SH-SY5Y (cell line): ENCODE measurements at regions not wholly inside any gene's neighbourhood (a gene's known extent, or its start where the extent isn't known, plus 50 kb on each side); places are given as distances from the start of the nearest gene placed in this dataset.

Experiments used
- GATA2 ChIP-seq: IDR thresholded peaks from 2 replicates; pipeline ENCODE4 v1.6.1; 2011; ENCODE audit warnings: mild to moderate bottlenecking, low read depth, low read length
- GATA3 ChIP-seq: IDR thresholded peaks from 2 replicates; pipeline ENCODE4 v1.6.1; 2011; ENCODE audit warnings: low read depth, mild to moderate bottlenecking, low read length, moderate library complexity

DNA sequence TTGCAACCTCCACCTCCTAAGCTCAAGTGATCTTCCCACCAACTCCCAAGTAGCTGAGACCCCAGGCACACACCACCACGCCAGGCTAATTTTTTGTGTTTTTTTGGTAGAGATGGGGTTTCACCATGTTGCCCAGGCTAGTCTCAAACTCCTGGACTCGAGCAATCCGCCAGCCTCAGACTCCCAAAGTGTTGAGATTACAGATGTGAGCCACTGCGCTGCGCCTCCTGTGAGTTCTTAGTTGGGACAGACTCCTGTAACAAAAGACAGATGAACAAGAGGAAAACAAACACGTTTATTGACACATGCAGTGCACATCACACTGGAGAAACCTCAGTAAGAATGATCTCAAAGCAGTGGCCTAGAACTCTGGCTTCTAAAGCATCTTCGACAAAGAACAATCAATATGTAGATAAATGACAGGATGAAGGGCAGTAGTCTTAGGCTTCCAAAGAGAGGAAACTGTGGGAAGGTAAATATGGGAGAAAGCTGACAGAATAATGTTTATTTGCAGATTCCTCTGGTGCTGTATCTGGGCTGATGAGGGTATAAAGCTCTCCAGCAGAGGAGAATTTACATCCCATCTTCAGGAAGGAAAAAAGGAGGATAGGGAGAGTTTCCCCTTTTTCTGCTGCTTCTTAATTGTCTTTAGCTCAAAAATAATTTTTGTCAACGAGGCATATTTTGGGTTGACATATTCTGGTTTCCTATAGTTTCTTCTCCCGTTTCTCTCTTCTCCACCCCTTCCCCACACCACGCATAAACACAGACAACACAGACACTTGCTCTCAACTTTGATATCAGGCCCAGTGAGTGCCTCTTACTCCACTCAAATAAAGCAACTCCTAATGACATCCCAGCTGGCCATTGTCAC is 84.7 kb upstream of the TNFAIP3 start:
- TF ChIP-seq GATA2: no peak
- TF ChIP-seq GATA3: no peak

DNA sequence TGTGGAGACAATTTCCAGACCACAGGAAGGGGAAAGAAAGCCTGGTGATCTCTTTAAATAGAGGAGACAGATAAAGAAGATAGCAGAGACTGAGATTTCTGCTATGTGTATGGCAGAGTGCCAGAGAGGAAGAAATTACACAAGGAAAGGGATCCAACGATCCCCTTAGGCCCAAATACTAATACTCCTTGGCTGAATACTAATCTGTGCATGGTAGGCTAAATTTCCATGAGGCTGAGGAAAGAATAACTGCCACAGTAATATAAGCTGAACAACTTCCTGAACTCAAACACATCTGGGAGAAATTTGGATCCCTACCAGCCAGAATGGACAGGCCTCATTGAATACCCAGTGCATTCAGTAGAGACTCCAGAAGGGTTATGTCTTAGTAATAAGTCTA is 83.3 kb upstream of the TNFAIP3 start:
- no peak for TF ChIP-seq GATA3
- no peak for TF ChIP-seq GATA2

DNA sequence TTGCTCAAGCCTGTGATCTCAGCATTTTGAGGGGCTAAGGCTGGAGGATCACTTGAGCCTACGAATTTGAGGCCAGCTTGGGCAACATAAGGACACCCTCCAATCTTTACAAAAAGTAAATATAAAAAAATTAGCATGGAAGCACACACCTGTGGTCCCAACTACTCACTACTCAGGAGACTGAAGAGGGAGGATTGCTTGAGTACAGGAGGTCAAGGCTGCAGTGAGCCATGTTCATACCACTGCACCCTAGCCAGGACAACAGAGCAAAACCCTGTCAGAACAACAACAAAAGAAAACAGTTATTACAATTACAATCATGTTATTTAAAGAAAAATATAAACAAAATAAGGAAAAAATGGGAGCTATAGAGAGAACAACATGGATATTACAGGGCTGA is 82.5 kb upstream of the TNFAIP3 start:
- TF ChIP-seq GATA2 (no peak), GATA3 (no peak)

DNA sequence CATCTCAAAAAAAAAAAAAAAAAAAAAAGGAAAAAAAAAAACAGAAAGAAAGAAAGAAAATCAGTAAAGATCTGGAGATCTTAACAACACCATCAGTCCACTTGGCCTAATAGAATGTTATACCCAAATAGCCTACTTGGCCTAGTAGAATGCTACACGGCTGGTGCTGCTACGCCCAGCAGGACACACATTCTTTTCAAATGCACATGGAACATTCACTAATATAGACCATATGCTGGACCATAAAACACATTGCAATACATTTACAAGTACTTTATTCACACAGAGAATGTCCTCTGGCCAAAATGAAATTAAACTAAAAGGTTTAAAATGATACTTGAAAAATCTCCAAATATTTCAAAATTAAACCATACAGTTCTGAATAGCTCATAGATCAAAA is 80.0 kb upstream of the TNFAIP3 start:
- TF ChIP-seq GATA2: no peak
- TF ChIP-seq GATA3: no peak

DNA sequence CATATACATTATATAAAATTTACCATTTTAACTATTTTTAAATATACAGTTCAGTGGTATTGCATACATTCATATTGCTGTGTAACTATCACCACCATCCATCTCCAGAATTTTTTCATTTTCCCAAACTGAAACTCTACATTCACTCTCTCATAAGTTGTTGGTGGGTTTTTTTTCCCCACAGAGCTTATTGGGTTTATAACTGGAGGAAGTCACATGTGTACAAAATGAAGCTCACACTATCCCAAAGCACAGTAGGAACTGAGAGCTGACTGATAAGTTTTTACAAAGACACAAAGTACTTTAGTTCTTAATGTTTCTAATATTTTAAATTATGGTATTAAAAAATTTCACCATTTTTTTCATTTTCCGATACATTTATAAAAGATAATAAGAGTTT is 78.8 kb upstream of the TNFAIP3 start:
- TF ChIP-seq GATA2 (no peak), GATA3 (no peak)

DNA sequence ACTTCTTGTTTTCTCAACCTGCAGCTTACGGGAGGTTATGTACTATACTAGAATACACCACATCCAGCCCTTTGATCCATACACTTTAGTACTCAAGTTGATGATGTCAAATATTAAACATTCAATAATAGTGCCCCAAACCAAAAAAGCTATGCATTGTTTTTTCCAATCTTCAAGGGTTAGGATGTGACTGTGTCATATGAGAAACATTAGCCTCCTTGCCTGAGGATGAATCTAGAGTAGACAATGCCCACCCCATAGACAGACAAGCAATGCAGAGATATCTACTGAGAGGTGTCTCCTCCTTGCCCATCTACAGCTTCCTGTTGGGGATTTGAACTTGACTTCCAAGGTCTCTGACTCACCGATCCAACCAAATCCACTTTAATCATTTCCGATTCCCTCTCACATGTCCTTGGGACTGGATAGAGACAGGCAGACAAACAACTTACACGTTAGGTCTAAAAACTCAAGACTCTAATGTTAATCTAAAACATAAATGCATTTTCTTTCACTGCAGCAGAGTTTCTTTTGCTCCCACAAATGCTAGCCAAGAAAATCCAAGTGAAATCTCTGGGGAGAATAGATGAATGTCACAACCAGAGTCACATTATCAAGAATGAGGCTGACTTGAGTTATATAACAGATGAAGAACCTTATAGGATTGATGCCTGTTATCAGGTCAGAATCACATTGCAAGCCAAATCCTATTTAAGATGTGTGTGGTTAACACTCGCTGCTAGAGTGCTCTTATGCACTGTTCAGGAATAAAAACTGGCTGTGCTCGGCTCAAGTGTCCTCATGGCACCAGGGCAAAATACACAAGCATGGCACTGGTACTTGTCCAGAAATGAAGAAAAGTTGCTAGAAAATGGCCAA is 75.5 kb upstream of the TNFAIP3 start:
- no peak for TF ChIP-seq GATA2
- TF ChIP-seq GATA3: no peak

DNA sequence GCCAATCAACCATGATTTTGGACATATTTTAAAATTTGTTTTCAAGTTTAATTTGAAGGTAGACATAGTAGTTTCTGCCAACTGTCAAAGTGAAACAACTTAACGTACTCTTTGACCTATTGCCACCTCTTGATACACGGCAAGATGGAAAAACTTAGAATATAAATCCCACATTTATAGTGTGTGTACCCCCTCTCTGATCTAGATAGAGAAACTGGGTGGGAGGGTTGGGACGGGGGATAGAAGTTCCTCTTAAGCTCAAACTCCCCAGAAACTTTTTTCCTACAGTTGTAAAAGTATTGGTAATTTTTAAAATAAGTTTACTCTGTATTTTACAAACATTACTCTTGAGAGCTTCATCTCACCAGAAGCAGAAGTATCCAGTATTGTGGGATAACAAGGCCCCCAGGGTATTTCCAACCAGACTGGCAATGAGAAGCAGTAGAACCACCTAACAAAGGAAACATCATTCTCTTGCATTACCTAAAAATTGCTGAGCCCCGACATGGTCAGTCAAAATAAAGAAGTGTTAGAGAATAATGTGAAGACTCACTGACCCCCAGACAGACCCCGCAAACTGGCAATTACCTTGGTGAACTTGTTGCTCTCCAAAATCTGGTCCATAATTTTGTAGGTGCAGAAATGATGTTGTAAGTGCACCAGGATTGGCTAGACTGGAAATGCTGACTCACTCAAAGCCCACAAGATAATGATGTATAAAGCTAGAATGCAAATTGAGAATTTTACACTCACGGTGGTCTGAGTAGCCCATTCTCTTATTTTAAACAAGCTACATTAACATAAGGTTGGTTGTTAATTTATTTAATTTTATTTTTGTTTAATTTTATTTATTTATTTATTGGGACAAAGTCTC is 74.7 kb upstream of the TNFAIP3 start:
- TF ChIP-seq GATA3 (no peak), GATA2 (no peak)

DNA sequence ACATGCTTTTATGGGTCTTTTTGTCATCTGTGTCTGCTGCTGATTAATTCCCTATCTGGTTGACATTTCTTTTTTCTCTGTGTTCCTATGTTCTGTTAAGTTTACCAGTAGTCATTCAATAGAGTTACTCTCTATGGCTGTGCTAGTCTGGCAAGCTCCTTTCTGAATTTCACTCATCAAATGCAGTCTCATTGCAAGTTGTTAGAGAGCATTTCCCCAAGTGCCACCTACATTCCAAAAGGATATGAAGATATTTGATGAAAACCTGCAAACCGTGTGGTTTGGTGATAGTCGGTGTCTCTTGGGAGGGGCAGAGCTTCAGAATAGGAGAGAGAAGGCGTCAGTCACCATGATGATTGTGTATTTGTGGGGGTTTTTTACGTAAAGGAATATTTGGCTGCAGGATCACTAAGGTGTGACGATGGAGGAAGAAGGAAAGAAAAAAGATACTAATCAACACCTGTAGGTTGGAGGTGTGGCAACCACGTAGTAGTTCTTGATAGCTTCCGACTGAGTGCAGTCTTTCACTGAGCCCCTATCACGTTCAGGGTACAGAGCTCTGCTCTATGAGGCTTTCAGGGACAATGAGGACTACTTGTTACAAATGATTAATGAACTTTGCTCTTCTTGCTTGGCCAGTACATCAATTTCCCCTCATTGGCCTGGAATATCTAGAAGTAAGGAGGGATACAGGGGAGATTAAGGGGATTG is 73.1 kb upstream of the TNFAIP3 start:
- TF ChIP-seq GATA3: no peak
- no peak for TF ChIP-seq GATA2

DNA sequence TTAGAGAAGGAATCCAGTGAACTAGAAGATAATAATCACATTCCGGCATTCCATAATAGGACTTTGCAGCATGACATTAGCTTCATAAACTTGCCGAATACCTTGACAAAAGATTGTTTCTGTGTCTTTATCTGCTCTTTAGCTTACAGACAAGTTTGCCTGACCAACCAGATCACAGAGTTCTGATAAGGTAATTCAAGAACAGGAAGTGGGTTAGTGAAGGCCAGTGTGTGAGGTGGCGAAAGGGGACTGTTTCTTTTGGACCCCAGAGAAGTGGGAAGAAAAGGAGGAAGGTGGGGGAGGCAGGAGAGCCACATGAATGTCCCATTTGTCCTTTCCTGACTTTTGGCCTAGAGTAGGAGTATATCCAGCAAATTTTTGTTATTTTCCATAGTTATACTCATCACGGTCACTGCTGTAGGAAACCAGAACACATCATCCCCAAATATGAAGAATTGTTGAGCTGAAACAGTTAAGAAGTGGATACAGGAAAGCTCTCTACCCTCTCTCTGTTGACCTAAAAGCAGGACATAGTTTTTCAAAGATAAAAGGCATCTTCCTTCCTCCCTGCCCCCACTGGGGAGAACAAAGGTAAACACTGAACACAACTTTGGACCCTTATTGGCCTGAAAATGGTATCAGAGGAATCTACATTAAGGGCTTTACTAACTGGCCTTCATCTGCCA is 72.4 kb upstream of the TNFAIP3 start:
- TF ChIP-seq GATA3 (no peak), GATA2 (no peak)

DNA sequence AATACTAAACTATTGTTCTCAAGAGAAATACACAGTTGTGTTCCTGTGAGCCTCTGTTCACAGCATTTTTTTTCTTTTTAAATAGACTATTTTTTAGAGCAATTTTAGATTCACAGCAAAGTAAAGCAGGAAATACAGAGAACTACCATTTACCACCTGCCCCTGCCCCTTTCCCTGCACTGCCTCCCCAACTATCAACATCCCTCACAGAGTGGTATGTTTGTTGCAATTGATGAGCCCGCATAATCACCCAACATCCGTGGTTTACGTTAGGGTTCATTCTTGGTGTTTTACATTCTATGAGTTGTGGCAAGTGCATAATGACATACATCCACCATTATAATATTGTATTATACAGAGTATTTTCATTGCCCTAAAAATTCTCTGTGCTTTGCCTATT is 71.6 kb upstream of the TNFAIP3 start:
- TF ChIP-seq GATA3: no peak
- no peak for TF ChIP-seq GATA2

DNA sequence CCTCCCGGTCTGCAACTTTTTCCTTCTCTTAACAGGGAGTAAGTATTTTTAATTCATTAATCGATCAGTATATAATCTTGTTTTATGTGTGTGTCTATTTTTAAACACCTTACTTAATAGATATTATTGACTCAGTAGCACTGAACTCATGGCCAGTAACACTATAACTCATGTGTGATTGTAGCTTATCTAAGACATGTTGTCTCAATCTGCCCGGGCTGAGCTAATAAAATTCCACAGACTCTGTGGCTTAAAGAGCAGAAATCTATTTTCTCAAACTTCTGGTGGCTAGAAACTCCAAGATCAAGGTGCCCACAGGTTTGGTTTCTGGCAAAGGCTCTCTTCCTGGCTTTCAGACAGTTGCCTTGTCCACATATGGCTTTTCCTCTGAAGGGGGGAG is 68.8 kb upstream of the TNFAIP3 start:
- TF ChIP-seq GATA2: no peak

DNA sequence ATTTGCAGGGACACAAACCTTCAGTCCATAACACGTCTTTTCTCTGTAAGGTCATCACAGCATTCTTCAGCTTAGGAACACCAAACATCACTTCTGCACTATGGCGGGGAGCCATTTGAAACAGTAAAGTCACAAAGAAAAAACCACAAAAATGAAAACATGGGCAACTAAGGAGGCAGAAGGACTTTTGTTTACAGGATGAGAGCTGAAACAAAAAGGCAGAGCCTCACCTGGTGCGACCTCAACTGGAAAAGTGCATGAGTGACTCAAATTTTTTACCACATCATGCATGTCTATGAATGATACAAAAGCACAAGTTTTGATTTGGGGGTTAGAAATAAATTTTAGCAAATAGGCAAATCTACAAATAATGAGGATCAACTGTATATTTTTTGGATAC is 68.2 kb upstream of the TNFAIP3 start:
- TF ChIP-seq GATA3 (no peak), GATA2 (no peak)
